GM12878 (cell line): ENCODE measurements at regions not wholly inside any gene's neighbourhood (a gene's known extent, or its start where the extent isn't known, plus 50 kb on each side); places are given as distances from the start of the nearest gene placed in this dataset.

Source experiments
- ATAC-seq: fragments of 200-7000 bp; cut with Tn5 transposase; 3 replicates; pipeline ENCODE4 v1.9.1; 2020; ENCODE audit warnings: mild to moderate bottlenecking, moderate library complexity
- BruUV-seq: library from RNA; stranded (reverse); fragments of 400-500 nt; replicated peaks from 2 replicates; lab custom pipeline; 2021; lab: Mats Ljungman, UMichigan
- CTCF ChIA-PET: fragments of 300-600 bp; sonication (Branson Sonifier 250); formaldehyde crosslinking; extraction: SDS; loops from one replicate; lab custom pipeline; 2021; ENCODE audit warnings: inconsistent platforms; lab: Yijun Ruan, JAX
- POLR2A ChIA-PET: fragments of 350-600 bp; formaldehyde crosslinking; extraction: SDS; loops from one replicate; lab custom pipeline; 2021; ENCODE audit warnings: inconsistent platforms; lab: Charles Lee
- RAD21 ChIA-PET: fragments of 300-600 bp; sonication (Branson Sonifier 250); formaldehyde crosslinking; loops from one replicate; lab custom pipeline; 2023; ENCODE audit warnings: antibody characterized with exemption; ENCODE audit not compliant: unreplicated experiment; lab: Charles Lee
- SMC1A ChIA-PET: fragments of 300-600 bp; sonication (Branson Sonifier 250); formaldehyde crosslinking; loops from one replicate; lab custom pipeline; 2023; ENCODE audit not compliant: unreplicated experiment, uncharacterized antibody; lab: Charles Lee
- DNase-seq: peaks from one replicate; pipeline ENCODE4 v3.0.0-alpha.2; 2011; ENCODE audit warnings: low read depth, low spot score
- FAIRE-seq: peaks from 3 replicates; lab custom pipeline; 2011; peaks lifted over from hg19 to GRCh38; lab: Jason Lieb, UNC
- H2AFZ ChIP-seq: 2 replicates; pipeline ENCODE4 v1.6.0; 2011; ENCODE audit warnings: low read depth, low read length, control low read depth; ENCODE audit not compliant: control insufficient read depth
- H3K27ac ChIP-seq: 2 replicates; pipeline ENCODE4 v1.5.1; 2011; ENCODE audit warnings: control low read depth; ENCODE audit not compliant: control insufficient read depth, insufficient read depth
- H3K27me3 ChIP-seq, 2 experiments: replicated peaks in 1 of 2; 2 replicates each; pipeline versions ENCODE4 v1.6.0 to v1.6.1; 2011; ENCODE audit warnings: low read length in 1 of 2; ENCODE audit not compliant: control insufficient read depth in 2 of 2, insufficient read depth in 2 of 2
- H3K36me3 ChIP-seq, 2 experiments: 2 replicates each; pipeline ENCODE4 v1.5.1; 2011; ENCODE audit warnings: low read length in 1 of 2; ENCODE audit not compliant: control insufficient read depth in 2 of 2, insufficient read depth in 2 of 2
- H3K4me1 ChIP-seq: 2 replicates; pipeline ENCODE4 v1.6.1; 2011; ENCODE audit warnings: mild to moderate bottlenecking, low read length, moderate library complexity, mixed read lengths; ENCODE audit not compliant: control insufficient read depth, insufficient read depth
- H3K4me2 ChIP-seq: 2 replicates; pipeline ENCODE4 v1.6.0; 2011; ENCODE audit warnings: control low read depth; ENCODE audit not compliant: control insufficient read depth, insufficient read depth
- H3K4me3 ChIP-seq: fragments of 200-600 bp; sonication (generic); 2 replicates; pipeline ENCODE4 v1.5.1; 2016
- H3K79me2 ChIP-seq: 2 replicates; pipeline ENCODE4 v1.6.0; 2011; ENCODE audit warnings: low read length; ENCODE audit not compliant: control insufficient read depth, insufficient read depth
- H3K9ac ChIP-seq: 2 replicates; pipeline ENCODE4 v1.8.0; 2011; ENCODE audit warnings: low read length, control low read depth, mixed read lengths; ENCODE audit not compliant: control insufficient read depth, insufficient read depth
- H3K9me3 ChIP-seq: replicated peaks from 3 replicates; pipeline ENCODE4 v1.5.1; 2011; ENCODE audit warnings: mild to moderate bottlenecking, low read length; ENCODE audit not compliant: control insufficient read depth, insufficient read depth
- H4K20me1 ChIP-seq: 2 replicates; pipeline ENCODE4 v1.6.0; 2011; ENCODE audit not compliant: control insufficient read depth, insufficient read depth
- BHLHE40 ChIP-seq, 2 experiments: fragments of 450-650 bp in 1 of 2; IDR thresholded peaks; 2 replicates each; pipeline ENCODE4 v1.6.1; 2011 to 2017; ENCODE audit warnings: low read depth in 2 of 2, borderline replicate concordance in 1 of 2, improper control_type of control experiment in 1 of 2, low read length in 1 of 2, mild to moderate bottlenecking in 1 of 2
- GATAD2B ChIP-seq: fragments of 450-650 bp; conservative IDR thresholded peaks from 2 replicates; pipeline ENCODE4 v1.6.1; 2017; ENCODE audit warnings: low read depth, mild to moderate bottlenecking, moderate library complexity
- HDGF ChIP-seq: fragments of 450-650 bp; IDR thresholded peaks from 2 replicates; pipeline ENCODE4 v1.6.1; 2016; ENCODE audit warnings: antibody characterized with exemption
- IRF5 ChIP-seq: fragments of 450-650 bp; IDR thresholded peaks from 2 replicates; pipeline ENCODE4 v1.6.1; 2017; ENCODE audit warnings: borderline replicate concordance
- JUNB ChIP-seq: IDR thresholded peaks from 2 replicates; pipeline ENCODE4 v1.6.1; 2016; ENCODE audit warnings: antibody characterized with exemption, mild to moderate bottlenecking
- KLF5 ChIP-seq: fragments of 450-650 bp; IDR thresholded peaks from 2 replicates; pipeline ENCODE4 v1.6.1; 2014; ENCODE audit warnings: mild to moderate bottlenecking; ENCODE audit not compliant: partially characterized antibody
- MYC ChIP-seq: IDR thresholded peaks from 2 replicates; pipeline ENCODE4 v1.6.1; 2011; ENCODE audit warnings: mild to moderate bottlenecking, low read length, moderate library complexity, inconsistent platforms; ENCODE audit not compliant: insufficient read depth, insufficient replicate concordance, insufficient read length, severe bottlenecking
- PBX3 ChIP-seq: IDR thresholded peaks from 2 replicates; pipeline ENCODE4 v1.6.1; 2011; ENCODE audit warnings: mild to moderate bottlenecking, low read depth, low read length, moderate library complexity; ENCODE audit not compliant: insufficient replicate concordance
- POLR2A ChIP-seq: IDR thresholded peaks from 2 replicates; pipeline ENCODE4 v1.6.1; 2011; ENCODE audit warnings: low read depth, mild to moderate bottlenecking, low read length
- POLR2AphosphoS2 ChIP-seq: IDR thresholded peaks from 2 replicates; pipeline ENCODE4 v1.6.1; 2011; ENCODE audit warnings: low read depth, mild to moderate bottlenecking, low read length, improper control_type of control experiment, moderate library complexity
- REST ChIP-seq: IDR thresholded peaks from 2 replicates; pipeline ENCODE4 v1.6.1; 2012; ENCODE audit warnings: mild to moderate bottlenecking, low read depth, low read length
- RFX5 ChIP-seq: IDR thresholded peaks from 2 replicates; pipeline ENCODE4 v1.6.1; 2011; ENCODE audit warnings: low read depth, low read length, improper control_type of control experiment
- WRNIP1 ChIP-seq: IDR thresholded peaks from 2 replicates; pipeline ENCODE4 v1.6.1; 2011; ENCODE audit warnings: low read depth, low read length, improper control_type of control experiment, borderline replicate concordance
- ZBTB33 ChIP-seq: fragments of 450-650 bp; IDR thresholded peaks from 2 replicates; pipeline ENCODE4 v1.6.1; 2017; ENCODE audit warnings: mild to moderate bottlenecking
- WGBS: methylation state at CpG from one replicate; pipeline ENCODE4 v1.1.6; 2016; ENCODE audit warnings: low lambda C conversion rate; ENCODE audit not compliant: insufficient replicate concordance, insufficient coverage; ENCODE audit errors: missing lambda C conversion rate; 5-methylcytosine and 5-hydroxymethylcytosine counted together
- in situ Hi-C: fragments of 300-500 bp; cut with MboI; formaldehyde crosslinking; loops from 9 replicates; pipeline ENCODE4 v1.14.3; 2018; ENCODE audit warnings: mixed read lengths
- intact Hi-C: fragments of 100-400 bp; cut with micrococcal nuclease; formaldehyde crosslinking; loops from one replicate; pipeline ENCODE4 v1.14.2; 2022; ENCODE audit not compliant: unreplicated experiment

- Histone ChIP-seq H4K20me1 (no peaks in the 10 kb centered on the region), H3K9me3 (no peaks in the 10 kb centered on the region), H3K36me3 (no peaks in the 10 kb centered on the region), H3K79me2 (no peaks in the 10 kb centered on the region), H3K27ac (no peak overlapping the region), H3K4me3 (no peak overlapping the region), H3K27me3 (no peaks in the 10 kb centered on the region), H3K9ac (no peak overlapping the region), H3K4me1 (no peaks in the 10 kb centered on the region), H2AFZ (no peak overlapping the region), H3K4me2 (no peak overlapping the region)
- DNase-seq, result no peak
- 38% methylated on average over 18 of the region's 18 CpGs for WGBS
- CTCF ChIA-PET, result no interaction called here
- no peak for ATAC-seq
- in situ Hi-C loops (no loop called here), intact Hi-C loops (no loop called here)
- RAD21 ChIA-PET, result no interaction called here
- SMC1A ChIA-PET, result no interaction called here
- FAIRE-seq, result no peak
- no TSS peak for BruUV-seq
- POLR2A ChIA-PET, result no interaction called here
- TF ChIP-seq GATAD2B (no peak), REST (no peak), RFX5 (no peak), POLR2AphosphoS2 (no peak), KLF5 (no peak), JUNB (no peak), BHLHE40 (IDR thresholded peaks at IDR 0.05; ENCODE audit: borderline replicate concordance in 1 of 2, low read depth in 2 of 2, low read length in 1 of 2) (no peak), PBX3 (no peak), HDGF (no peak), WRNIP1 (no peak), MYC (no peak), ZBTB33 (no peak), IRF5 (no peak), POLR2A (no peak)
These were observed 374.4 kb upstream of the MKI67 start for GRCh38 chr10:128500642-128501041.
